GM21360 (cell line): ENCODE measurements at regions not wholly inside any gene's neighbourhood (a gene's known extent, or its start where the extent isn't known, plus 50 kb on each side); places are given as distances from the start of the nearest gene placed in this dataset.

Experiments
- ATAC-seq: cut with Tn5 transposase; IDR thresholded peaks from one replicate; pipeline ENCODE4 v1.9.1; 2021; ENCODE audit warnings: mild to moderate bottlenecking, moderate library complexity; ENCODE audit not compliant: unreplicated experiment

DNA sequence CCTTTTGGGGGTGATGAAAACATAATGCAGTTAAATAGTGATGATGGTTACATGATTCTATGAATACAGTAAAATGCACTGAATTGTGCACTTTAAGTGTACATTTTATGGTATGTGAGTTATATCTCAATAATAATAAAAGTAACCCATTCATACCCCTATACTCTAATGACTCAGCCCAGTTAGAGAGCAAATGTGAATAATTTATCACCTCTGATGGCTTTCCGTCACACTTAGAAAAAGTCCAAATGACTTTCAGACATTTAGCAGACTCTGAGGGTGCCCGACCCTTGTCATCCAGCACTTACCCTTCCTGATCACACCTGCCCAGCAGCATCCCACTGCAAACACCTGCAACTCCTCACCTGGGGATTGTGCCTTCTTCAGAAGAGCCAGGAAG, 148.1 kb upstream of the MAF start:
- no peak for ATAC-seq

GRCh38 chr16:79747688-79748087, 147.2 kb upstream of the MAF start:
- ATAC-seq = no peak

DNA sequence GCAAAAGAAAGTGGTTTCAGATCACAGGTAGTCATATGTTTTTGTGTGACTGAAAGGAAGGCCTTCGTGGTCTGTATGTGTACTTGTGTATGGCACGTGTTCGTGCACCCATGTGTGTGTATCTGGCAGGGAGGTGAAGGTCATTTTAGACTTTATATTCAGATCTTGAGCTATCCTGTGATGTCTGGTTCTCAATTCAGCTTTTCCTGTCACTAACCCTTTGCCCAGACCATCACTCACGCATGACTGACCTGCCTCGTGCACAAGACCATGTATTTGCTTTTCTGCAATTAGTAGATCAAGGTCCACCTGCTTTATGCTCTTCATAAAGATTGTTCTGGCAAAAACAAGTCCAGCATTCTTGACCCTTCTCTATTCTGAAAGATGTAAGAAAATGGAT, 139.7 kb upstream of the MAF start:
- ATAC-seq = no peak

GRCh38 chr16:79735271-79735670, 134.7 kb upstream of the MAF start:
- ATAC-seq = no peak

GRCh38 chr16:79734721-79735120, 134.2 kb upstream of the MAF start:
- ATAC-seq = no peak

DNA sequence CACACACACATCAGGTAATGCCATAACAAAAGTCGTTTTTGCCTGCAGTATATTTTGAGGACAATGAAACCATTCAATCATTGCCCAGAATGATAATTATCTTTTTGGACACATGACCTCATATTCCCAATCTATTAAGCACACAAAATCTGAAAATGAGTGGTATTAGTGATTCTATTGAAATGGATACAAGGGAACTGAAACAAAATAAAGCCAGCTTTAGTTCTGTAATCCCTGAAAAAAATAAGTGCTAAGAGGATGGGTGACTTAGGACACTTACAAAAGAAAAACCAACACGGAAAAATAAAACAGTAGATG, 128.3 kb upstream of the MAF start:
- ATAC-seq = no peak

GRCh38 chr16:79728048-79728922, 127.7 kb upstream of the MAF start:
- no peak for ATAC-seq

DNA sequence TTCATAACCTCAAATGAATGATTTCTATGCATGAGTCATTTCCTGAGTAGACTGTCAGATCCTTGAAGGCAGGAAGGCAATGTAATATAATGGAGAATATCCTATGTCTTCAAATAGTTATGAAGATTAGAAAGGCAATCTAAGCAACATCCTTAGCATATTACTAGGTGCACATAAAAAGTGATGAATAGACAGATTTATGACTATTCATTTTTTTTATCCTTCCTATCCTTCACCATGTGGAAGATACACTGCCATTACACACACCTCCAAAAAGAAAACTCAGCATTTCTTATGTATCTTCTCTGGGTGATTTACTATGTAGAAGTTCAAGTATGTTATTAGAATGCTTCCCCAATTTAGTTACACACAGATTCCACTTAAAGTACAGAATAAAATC, 126.4 kb upstream of the MAF start:
- ATAC-seq = no peak

GRCh38 chr16:79725051-79725450, 124.5 kb upstream of the MAF start:
- no peak for ATAC-seq

DNA sequence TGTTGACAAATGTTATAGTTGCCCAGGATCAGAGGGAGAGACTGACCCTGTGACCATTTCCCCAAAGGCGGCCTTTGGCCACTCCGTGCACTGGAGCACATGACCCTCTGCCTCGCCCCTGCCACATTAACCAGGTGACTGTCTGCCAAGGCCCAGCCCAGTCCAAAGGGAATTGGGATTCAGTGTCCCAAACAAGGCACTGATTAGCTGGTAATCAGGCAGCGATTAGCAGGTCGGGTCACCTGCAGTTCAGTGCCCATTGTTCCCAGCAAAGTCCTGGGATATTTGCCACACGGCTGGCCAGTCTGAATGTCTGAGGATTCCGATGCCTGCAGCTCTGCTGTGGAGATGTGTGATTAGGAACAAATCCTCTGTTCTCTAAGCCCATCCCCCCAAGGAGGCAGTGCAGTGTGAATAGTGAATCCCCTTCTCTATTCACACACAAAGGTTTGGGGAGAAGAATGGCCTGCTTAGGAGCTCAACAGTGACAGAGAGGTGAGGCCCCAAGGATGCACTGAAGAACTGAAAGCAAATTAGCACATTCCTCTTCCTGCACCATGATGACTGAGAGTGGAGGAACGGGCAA, 123.1 kb upstream of the MAF start:
- no peak for ATAC-seq

- ATAC-seq = no peak
Measured at GRCh38 chr16:79721270-79721669, 120.7 kb upstream of the MAF start.

GRCh38 chr16:79717333-79718137, 117.0 kb upstream of the MAF start:
- ATAC-seq = no peak

DNA sequence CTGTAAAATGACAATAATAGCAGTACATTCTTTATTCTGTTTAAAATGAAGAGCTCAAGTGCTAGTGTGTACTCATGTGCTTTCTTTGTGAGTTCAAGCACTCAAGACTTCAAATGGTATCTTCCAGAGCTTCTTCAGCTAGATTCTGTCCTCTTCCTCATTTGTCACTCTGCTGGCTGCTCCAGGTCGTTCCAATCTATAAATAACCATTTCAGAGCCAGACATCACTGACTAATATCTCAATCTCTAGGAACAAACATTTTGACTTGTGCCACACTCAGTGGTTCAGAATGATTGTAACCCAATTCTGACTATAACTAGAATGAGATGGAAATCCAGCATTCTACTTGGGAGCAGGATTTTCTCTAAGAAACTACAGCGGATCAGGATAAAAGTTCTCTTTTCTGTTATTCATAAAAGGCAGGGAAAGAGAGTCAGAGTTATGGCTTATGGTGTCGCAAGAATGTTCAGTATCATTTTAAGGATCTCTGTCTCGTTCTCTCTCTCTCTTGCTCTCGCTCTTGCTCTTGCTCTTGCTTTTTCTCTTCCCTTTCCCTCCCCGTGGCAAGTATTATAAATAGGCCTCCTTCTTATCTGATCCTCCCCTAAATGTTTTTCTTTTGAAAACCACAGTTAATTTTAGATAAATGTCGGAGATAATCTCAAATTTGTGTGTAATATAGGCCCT, 116.3 kb upstream of the MAF start:
- no peak for ATAC-seq

GRCh38 chr16:79715061-79715460, 114.5 kb upstream of the MAF start:
- no peak for ATAC-seq

DNA sequence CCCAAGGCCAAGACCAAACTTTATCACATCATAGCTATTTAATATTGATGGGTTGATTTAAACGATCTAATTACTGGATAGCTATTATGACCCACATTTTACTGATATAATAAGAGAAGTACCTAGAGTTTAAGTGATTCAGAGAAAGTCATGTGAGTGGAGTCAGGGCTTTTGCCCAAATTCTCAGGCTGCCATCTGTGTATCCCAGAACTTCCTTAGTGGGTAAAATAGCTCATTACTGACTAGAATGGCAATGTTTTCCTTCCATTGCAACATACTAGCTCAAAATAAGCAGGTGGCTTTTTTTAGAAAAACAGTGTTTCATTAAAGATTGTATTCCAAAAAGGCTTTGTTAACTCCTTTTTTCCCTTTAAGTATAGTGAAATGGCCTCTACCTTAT, 113.9 kb upstream of the MAF start:
- no peak for ATAC-seq

- ATAC-seq = no peak
Measured at GRCh38 chr16:79713609-79714309, 113.2 kb upstream of the MAF start.

- ATAC-seq = no peak
Measured at GRCh38 chr16:79712276-79712675, 111.7 kb upstream of the MAF start.

DNA sequence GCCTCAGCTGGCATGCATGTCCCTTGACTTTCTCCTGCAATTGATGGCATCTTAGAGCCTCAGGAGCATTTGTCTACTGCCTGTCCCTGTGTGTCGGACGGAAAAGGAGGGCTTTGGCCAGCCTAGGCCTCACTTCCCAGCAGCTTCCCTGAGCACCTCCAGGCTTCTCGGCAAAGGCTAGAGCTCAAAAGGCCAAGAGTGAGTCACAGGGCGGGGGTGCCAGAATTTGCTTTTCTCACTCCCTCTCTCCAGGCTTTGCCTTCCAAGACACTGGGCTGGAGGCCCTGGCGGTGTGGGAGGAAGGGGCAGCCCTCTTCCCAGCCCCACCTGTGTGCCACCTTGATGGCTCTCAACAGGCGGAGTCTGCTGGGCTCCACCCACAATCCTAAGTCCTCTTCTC, 107.3 kb upstream of the MAF start:
- no peak for ATAC-seq

GRCh38 chr16:79703066-79703465, 102.5 kb upstream of the MAF start:
- ATAC-seq = no peak

- ATAC-seq = no peak
Measured at GRCh38 chr16:79698341-79698753, 97.8 kb upstream of the MAF start.
